Amniotic epithelial cell (primary cell): ENCODE measurements at regions not wholly inside any gene's neighbourhood (a gene's known extent, or its start where the extent isn't known, plus 50 kb on each side); places are given as distances from the start of the nearest gene placed in this dataset.

Experiments
- DNase-seq: peaks from one replicate; pipeline ENCODE4 v3.0.0-alpha.2; 2010; ENCODE audit warnings: low read depth

DNA sequence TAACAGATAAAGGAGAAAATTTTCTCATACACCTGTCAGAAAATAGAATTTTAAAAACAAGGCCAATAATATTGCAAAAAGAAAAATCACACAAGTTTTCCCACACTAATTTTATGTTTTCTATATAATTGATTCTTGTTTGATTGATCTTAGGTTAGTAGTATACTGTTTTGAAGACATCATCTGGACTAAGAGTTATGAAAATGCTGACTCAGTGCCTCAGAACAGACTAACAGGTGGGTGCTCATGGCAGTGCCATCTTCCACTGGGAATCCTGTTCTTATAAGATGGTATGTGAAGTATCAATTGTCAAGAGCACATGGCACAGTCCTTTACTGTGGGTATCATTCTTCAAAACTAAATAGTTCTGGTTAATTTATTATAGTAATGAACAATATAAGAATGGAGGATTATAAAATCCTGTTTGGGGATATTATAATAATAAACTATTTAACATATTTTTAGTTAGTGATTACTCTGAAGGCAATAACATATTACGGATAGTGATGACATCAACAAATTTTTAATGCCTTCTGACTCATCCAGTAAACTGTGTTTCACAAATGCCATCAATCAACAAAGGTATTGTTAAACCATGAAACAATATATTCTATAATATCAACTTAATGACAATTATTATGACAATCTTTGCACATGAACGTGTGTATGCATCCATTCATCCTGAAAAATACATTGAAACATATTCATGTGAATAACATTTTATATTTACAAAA lies 384.6 kb upstream of the KHDRBS2 start:
- DNase-seq = no peak

DNA sequence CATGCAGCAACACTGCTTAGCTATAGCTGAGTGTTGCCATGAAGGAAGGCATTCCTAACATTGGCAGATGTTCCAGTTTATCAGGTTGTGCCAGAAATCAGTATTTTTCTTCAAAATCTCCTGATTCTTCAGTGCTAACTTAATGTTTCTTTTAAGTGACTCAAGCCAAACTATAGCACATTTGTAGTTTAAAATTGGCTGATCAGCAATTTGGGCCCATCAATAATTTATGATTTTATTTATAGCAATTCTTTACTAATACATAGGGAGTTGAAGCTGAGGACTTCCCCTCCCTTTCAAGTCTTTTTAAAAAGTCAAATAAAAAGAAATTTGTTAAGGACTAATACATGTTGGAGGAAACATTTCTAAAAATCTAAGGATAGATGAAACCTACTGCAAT lies 383.8 kb upstream of the KHDRBS2 start:
- no peak for DNase-seq

- peak; percentile 47 for DNase-seq
Observed at GRCh38 chr6:62652692-62653328, 366.8 kb upstream of the KHDRBS2 start.

GRCh38 chr6:62645274-62645673 lies 359.2 kb upstream of the KHDRBS2 start:
- no peak for DNase-seq

DNA sequence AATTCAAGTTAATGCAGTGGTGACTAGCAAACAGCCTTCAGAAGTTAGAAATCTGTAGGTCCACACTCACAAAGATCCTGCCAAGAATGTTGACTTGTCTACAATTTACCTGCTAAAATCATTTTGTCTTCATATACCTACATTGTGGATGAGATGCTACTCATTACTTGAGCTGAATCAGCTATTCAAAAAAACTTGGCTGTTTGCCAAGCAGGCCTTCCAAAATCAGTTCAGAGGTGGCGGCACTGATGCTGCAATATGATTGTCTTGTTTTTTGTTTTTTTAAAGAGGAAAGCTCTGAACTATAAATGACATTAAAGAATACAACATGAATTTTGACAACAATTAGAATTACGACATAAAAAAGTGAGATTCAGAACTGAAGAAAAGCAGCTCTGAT lies 354.7 kb upstream of the KHDRBS2 start:
- DNase-seq = no peak

DNA sequence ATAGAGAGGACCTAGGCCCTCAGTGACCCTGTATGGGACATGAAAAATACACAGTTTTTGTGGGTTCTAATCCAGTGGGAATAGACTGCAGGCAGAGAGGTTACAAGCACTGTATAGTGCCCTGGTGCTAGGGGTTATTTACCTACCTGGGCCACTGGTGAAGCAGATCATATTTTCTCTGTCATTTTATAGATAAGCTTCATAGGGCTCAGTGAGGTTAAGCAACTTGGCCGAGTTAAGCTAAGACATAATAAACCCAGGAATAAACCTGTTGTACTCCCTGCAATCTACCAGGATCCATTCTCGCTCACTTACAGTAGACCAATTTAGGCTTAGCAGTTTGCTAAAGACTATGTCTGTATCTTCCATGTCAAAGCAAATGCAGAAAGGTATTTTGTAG lies 340.6 kb upstream of the KHDRBS2 start:
- no peak for DNase-seq

- no peak for DNase-seq
Observed at GRCh38 chr6:62623846-62624532, 338.0 kb upstream of the KHDRBS2 start.

DNA sequence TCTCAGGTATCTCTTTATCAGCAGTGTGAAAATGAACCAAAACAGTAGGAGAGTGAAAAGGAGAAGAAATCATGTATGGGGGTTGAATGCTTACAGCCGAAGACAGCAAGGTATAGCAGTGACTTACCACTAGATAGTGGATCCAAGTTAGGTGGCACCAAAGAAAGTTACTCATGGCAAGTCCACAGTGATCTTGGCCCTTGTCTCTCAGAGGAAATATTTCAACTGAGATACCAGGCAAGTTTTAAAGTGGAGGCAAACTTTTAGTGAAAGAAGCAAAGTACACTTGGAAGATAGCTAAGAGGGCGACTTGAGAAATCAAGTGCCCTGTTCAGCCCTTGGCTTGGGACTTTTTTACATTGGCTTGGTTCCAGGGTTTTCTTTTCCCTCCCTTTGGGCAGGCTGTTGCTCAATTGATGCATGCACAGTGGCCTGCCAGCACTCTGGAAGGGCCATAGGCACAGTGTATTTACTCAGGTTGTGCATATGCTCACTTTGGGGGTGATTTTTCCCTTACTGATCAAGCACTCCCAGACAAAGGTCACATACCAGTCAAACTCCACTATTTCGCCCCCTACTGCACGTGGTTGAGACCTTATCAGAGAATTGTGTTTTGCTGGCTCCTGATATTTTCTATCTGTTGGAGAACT lies 329.5 kb upstream of the KHDRBS2 start:
- DNase-seq = no peak

GRCh38 chr6:62614442-62614841 lies 328.4 kb upstream of the KHDRBS2 start:
- no peak for DNase-seq

- DNase-seq = no peak
Observed at GRCh38 chr6:62613928-62614327, 327.9 kb upstream of the KHDRBS2 start.

DNA sequence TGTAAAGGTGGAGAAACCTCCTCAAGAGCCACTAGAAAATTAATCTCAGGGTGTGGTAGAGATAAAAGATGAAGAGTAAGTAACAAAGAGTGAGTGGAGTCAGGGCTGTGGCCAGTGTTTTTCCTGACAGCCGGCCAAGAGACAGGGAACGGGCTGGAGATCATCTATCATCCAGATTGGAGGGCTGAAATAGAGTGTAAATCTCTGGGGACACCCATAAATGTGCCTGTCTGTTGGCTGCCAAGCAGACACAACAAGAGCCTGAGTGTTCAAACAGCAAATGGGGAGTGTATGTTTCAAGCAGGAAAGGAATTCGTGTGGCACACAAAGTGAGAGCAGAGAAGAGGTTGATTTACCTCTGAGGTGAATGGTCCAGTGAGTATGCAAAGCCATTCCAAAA lies 326.4 kb upstream of the KHDRBS2 start:
- no peak for DNase-seq

DNA sequence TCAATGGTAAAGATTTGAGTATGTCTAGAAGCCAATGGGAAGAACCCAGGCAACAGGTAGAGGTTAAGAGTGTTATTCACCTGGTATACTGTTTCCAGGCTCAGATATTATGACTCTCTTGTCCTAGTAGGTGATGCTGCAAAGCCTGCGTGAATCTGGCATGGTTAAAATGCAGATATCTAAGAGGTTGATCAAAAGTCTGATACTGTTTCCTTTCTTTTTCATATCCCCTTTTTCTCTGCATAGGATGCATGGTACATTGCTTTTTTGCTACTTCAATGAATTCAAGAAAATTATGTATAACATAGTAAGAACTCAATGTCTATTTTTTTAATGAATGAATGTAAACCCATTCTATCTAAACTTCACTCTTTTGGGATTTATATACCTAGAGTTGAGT lies 284.3 kb upstream of the KHDRBS2 start:
- DNase-seq = no peak

- no peak for DNase-seq
Observed at GRCh38 chr6:62541502-62541901, 255.5 kb upstream of the KHDRBS2 start.

DNA sequence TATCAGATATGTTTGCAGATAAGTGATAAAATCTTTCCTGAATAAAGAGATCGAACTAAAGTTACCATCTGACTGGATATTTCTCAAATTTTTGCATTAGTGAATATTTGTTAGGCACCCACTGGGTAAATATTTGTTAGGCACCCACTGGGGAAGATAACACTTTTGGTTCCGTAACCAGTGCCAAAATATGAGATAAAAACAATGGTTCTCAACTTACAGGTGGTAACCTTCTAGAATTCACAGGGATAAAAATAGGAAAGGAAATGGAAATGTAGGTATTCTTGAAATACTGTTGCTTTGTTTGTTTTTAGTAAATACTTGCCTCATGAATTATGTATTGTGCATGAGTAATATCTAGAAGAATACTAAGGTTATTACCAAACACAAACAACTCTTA lies 245.0 kb upstream of the KHDRBS2 start:
- DNase-seq = no peak

- DNase-seq = no peak
Observed at GRCh38 chr6:62528894-62529526, 243.0 kb upstream of the KHDRBS2 start.

DNA sequence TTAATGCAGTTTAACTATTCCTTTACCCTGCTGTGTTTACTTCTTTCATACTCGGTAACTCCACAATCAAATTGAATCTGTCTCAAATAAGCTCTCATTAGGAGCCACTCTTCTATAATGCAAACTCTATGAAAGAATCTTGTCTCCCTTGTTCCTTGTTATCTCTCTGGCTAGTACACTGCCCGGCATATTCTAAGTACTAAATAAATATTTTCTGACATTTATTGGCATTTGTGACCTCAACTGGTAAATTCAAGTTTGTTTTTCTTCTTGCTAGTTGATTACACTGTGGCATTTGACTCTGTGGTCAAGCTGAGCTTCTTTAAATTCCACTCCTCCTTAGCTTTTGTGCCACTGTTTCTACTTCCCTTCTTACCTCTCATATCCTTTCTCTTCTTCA lies 237.6 kb upstream of the KHDRBS2 start:
- no peak for DNase-seq

GRCh38 chr6:62519574-62519973 lies 233.5 kb upstream of the KHDRBS2 start:
- DNase-seq = no peak

DNA sequence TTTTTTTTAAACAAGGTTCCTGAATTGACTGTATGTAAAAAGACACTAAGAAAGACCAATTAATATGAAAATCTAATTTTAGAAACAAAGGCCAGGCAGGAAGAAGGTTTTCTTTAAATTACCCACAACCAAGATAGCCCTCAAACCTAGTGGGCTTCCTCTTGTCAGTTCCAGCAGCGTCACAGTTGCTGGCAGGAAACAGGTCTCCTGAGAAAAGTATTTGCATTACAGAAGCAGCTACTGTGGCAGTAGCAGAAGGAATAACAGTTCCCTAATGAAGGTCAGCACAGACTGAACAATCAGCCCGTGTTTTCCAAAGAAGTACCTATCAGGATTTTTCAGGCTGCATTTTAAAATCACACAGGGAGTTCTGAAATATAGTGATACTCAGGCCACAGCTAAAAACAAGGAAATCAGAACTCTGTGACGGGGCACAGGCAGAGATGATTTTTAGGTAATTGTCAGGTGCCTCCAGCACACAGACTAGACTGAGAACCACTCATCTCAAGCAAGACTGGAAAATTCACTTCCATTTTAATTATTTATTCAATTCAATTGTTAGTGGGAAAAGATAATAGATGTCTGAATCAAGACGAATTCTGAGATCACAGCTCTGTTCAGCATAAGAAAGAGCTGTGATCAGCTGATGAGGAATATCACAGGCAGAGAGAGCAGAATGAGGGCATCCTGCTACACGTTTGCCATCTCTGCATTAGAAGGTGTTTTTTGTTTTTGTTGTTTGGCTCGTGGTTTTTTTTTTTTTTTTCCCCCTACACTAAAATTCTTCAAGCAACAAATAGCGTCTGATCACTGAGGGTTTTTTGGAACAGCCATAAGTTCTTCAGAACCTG lies 230.5 kb upstream of the KHDRBS2 start:
- DNase-seq = no peak

DNA sequence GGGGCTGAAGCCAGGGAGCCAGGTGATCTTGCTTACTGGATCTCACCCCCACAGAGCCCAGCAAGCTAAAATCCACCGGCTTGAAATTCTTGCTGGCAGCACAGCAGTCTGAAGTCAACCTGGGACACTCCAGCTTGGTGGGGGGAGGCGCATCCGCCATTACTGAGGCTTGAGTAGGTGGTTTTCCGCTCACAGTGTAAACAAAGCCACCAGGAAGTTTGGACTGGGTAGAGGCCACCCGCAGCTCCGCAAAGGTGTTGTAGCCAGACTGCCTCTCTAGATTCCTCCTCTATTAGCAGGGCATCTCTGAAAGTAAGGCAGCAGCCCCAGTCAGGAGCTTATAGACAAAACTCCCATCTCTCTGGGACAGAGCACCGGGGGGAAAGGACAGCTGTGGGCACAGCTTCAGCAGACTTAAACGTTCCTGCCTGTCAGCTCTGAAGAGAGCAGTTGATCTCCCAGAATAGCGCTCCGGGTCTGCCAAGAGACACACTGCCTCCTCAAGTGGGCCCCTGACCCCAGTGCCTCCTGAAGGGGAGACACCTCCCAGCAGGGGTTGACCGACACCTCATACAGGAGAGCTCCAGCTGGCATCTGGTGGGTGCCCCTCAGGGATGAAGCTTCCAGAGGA lies 206.3 kb upstream of the KHDRBS2 start:
- no peak for DNase-seq

DNA sequence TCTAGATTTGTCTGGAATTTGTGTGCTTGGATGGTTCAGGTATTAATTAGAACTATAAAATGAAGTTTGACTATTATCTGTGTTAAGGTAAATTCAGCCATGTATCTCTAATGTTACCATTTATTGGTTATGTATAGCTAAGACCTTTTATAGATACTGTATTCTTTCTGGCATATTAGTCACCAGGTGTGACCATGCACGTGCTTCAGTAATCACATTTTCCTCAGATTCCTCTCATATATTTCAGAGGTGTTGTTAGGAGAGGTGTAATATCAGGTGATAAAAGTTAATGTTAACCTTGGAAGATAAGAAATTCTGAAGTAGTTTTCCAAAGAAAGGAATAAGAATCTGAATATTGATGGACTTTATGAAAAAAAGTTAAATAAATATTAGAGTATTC lies 194.5 kb upstream of the KHDRBS2 start:
- no peak for DNase-seq

GRCh38 chr6:62479697-62480220 lies 193.7 kb upstream of the KHDRBS2 start:
- no peak for DNase-seq
